ENCODE measurements at regions not wholly inside any gene's neighbourhood (a gene's known extent, or its start where the extent isn't known, plus 50 kb on each side); places are given as distances from the start of the nearest gene placed in this dataset.

DNA sequence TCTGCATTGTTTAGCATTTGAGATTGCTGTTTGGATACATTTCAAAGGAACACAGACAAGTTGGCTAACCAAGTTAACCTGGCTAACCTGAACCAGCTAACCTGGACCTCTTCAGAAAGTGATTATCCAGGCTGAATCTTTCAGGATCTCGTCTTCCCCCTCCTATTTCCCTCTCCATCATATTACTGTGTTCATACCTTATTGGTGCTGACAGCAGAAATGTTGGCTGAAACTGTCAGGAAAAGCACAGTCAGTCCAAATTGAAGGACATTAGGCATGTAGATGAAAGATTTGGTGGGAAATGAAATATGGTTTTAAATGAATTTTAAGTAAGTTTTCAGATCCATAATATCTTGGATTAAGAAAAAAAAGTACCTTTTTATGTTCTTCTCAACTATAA is 92.5 kb upstream of the NEUROD1 start:
- peaks cover 5% of the 10 kb centered on the region for H3K27me3 Mint-ChIP-seq
- no peak overlapping the region for H3K4me3 Mint-ChIP-seq
- TF ChIP-seq, protein P1, sequence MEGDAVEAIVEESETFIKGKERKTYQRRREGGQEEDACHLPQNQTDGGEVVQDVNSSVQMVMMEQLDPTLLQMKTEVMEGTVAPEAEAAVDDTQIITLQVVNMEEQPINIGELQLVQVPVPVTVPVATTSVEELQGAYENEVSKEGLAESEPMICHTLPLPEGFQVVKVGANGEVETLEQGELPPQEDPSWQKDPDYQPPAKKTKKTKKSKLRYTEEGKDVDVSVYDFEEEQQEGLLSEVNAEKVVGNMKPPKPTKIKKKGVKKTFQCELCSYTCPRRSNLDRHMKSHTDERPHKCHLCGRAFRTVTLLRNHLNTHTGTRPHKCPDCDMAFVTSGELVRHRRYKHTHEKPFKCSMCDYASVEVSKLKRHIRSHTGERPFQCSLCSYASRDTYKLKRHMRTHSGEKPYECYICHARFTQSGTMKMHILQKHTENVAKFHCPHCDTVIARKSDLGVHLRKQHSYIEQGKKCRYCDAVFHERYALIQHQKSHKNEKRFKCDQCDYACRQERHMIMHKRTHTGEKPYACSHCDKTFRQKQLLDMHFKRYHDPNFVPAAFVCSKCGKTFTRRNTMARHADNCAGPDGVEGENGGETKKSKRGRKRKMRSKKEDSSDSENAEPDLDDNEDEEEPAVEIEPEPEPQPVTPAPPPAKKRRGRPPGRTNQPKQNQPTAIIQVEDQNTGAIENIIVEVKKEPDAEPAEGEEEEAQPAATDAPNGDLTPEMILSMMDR (IDR thresholded peaks at IDR 0.05), result no peak
- no peak overlapping the region for H3K27ac Mint-ChIP-seq
- no peaks in the 10 kb centered on the region for H3K36me3 Mint-ChIP-seq (ENCODE audit: low read depth)
- POLR2A ChIA-PET, result no interaction called here
- intact Hi-C loops (cut with micrococcal nuclease), result no loop called here
- peaks cover 12% of the 10 kb centered on the region for H3K4me1 Mint-ChIP-seq
- ATAC-seq (ENCODE audit: low read depth) (no peak), DNase-seq (no peak)
- CTCF ChIA-PET, result no interaction called here
- H3K9me3 Mint-ChIP-seq, result peaks cover 2% of the 10 kb centered on the region

DNA sequence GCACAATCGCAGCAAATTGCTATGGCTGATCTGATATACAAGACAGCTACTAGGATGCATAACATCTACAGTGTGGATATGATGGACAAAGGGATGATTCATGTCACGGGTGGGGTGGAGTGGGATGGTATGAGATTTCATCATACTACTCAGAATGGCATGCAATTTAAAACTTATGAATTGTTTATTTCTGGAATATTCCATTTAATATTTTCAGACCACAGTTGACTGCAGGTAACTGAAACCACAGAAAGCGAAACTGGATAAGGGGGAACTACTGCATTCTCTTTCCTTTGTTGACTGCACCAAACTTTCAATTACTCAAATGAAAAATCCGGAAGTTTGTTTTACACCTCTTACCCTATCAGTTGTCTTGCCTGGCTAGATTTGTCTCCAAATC is 94.4 kb upstream of the NEUROD1 start:
- H3K4me1 Mint-ChIP-seq, result peaks cover 12% of the 10 kb centered on the region
- H3K27me3 Mint-ChIP-seq, result no peaks in the 10 kb centered on the region
- H3K36me3 Mint-ChIP-seq (ENCODE audit: low read depth), result no peaks in the 10 kb centered on the region
- POLR2A ChIA-PET, result no interaction called here
- no peak overlapping the region for H3K4me3 Mint-ChIP-seq
- DNase-seq (no peak), ATAC-seq (ENCODE audit: low read depth) (no peak)
- intact Hi-C loops (cut with micrococcal nuclease), result no loop called here
- peaks cover 2% of the 10 kb centered on the region for H3K9me3 Mint-ChIP-seq
- CTCF ChIA-PET, result no interaction called here
- no peak overlapping the region for H3K27ac Mint-ChIP-seq
- TF ChIP-seq, protein P1 (IDR thresholded peaks at IDR 0.05), result no peak

DNA sequence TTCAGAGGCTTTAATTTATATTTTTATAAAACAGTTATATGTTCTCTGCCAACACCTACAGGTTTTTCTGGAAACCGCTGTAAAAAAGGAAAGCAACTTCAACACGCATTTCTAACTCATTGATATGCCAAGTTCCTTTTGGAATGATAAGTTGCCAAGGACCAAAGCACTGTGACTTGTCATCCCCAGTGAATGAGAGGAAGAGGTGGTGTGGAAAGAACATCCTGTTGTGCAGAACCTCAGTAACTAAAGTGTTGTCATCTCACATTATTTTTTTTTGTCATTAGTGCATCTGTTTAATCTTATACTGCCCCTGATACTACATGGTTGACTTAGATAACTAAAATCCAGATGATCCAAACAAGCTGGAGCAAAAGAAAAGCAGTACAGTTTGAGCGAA is 96.0 kb upstream of the NEUROD1 start:
- Mint-ChIP-seq H3K9me3 (peaks cover 2% of the 10 kb centered on the region), H3K4me3 (no peak overlapping the region), H3K27me3 (no peaks in the 10 kb centered on the region), H3K4me1 (peaks cover 12% of the 10 kb centered on the region), H3K27ac (no peak overlapping the region), H3K36me3 (ENCODE audit: low read depth) (no peaks in the 10 kb centered on the region)
- DNase-seq (no peak), ATAC-seq (ENCODE audit: low read depth) (no peak)
- CTCF ChIA-PET, result no interaction called here
- TF ChIP-seq, protein P1 (IDR thresholded peaks at IDR 0.05), result no peak
- intact Hi-C loops (cut with micrococcal nuclease), result no loop called here
- POLR2A ChIA-PET, result no interaction called here

DNA sequence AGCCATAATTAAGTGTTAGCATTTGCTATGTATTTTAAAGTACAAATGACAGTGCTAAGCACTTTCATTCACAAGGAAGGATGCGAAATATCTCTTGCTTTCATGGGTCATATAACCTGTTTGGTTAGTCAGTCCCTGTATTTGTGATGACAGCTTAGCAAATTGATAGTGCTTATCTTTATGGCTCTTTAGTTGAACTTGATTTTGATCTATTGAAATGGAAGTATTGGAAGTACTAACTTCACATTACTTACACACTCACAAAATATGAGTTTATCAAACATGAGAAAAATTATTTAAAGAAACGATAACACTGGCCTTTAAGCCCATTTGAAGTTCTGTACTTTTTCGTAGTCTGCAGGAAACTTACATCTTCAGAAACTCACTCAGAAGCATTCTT is 97.4 kb upstream of the NEUROD1 start:
- H3K4me1 Mint-ChIP-seq, result peaks cover 12% of the 10 kb centered on the region
- TF ChIP-seq, protein P1 (IDR thresholded peaks at IDR 0.05), result no peak
- POLR2A ChIA-PET, result no interaction called here
- DNase-seq (no peak), ATAC-seq (ENCODE audit: low read depth) (no peak)
- H3K27me3 Mint-ChIP-seq, result no peaks in the 10 kb centered on the region
- H3K9me3 Mint-ChIP-seq, result peaks cover 2% of the 10 kb centered on the region
- CTCF ChIA-PET, result no interaction called here
- H3K27ac Mint-ChIP-seq, result no peak overlapping the region
- intact Hi-C loops (cut with micrococcal nuclease), result no loop called here
- no peak overlapping the region for H3K4me3 Mint-ChIP-seq
- H3K36me3 Mint-ChIP-seq (ENCODE audit: low read depth), result no peaks in the 10 kb centered on the region

DNA sequence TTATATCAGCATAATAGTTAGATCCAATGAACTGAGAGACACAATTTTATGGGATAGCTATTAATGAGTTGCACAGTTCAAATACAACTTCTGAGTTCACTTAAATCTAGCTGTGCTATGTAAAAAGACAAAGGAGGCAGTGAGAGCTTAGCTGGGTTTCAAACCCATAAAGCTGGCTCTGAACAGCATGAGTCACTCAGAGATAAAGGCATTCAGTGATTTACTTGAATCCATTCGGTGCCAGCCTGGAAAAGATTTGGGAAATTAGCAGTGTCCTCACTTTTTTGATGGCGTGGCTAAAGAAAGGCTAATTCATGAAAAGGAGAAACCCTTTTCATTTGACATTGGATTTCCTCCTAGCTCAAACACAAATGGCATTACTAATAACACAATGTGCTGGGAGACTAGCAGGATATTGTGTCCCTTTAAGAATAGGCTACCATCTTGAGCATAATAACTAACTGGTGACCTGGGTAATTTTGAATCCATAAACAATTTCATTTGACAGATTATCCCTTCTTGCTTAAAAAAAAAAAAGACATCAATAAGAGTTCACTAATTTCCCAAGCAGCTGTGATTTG is 98.4 kb upstream of the NEUROD1 start:
- Mint-ChIP-seq H3K36me3 (ENCODE audit: low read depth) (no peaks in the 10 kb centered on the region), H3K4me1 (peaks cover 9% of the 10 kb centered on the region), H3K27ac (no peak overlapping the region), H3K27me3 (peaks cover 2% of the 10 kb centered on the region), H3K9me3 (no peaks in the 10 kb centered on the region), H3K4me3 (no peak overlapping the region)
- intact Hi-C loops (cut with micrococcal nuclease), result no loop called here
- DNase-seq (no peak), ATAC-seq (ENCODE audit: low read depth) (no peak)
- CTCF ChIA-PET, result no interaction called here
- POLR2A ChIA-PET, result no interaction called here
- TF ChIP-seq, protein P1 (IDR thresholded peaks at IDR 0.05), result no peak
